Thyroid gland (tissue), 4 donors: ENCODE measurements at regions not wholly inside any gene's neighbourhood (a gene's known extent, or its start where the extent isn't known, plus 50 kb on each side); places are given as distances from the start of the nearest gene placed in this dataset.

Experiments used
- CTCF ChIP-seq, 6 experiments: fragments of 200-600 bp in 3 of 6; fragments of 450-650 bp in 3 of 6; sonication (generic) in 3 of 6; IDR thresholded peaks; one replicate each; pipeline ENCODE4 v1.5.1; 2016 to 2019; ENCODE audit warnings: antibody characterized with exemption in 6 of 6, mild to moderate bottlenecking in 2 of 6, inconsistent platforms in 1 of 6, moderate library complexity in 1 of 6
- POLR2A ChIP-seq, 2 donors: fragments of 450-650 bp; IDR thresholded peaks; one replicate each; pipeline ENCODE4 v1.6.1; 2017; ENCODE audit warnings: antibody characterized with exemption in 2 of 2, mild to moderate bottlenecking in 2 of 2, moderate library complexity in 1 of 2

GRCh38 chr4:26120098-26120825 is 200.6 kb upstream of the RBPJ start:
- no peak for TF ChIP-seq POLR2A (IDR thresholded peaks at IDR 0.05)
- TF ChIP-seq CTCF (IDR thresholded peaks at IDR 0.05) = no peak
